HG03103 (cell line): ENCODE measurements at regions not wholly inside any gene's neighbourhood (a gene's known extent, or its start where the extent isn't known, plus 50 kb on each side); places are given as distances from the start of the nearest gene placed in this dataset.

Experiments
- ATAC-seq: cut with Tn5 transposase; IDR thresholded peaks from one replicate; pipeline ENCODE4 v1.9.1; 2021; ENCODE audit warnings: low read depth; ENCODE audit not compliant: unreplicated experiment

DNA sequence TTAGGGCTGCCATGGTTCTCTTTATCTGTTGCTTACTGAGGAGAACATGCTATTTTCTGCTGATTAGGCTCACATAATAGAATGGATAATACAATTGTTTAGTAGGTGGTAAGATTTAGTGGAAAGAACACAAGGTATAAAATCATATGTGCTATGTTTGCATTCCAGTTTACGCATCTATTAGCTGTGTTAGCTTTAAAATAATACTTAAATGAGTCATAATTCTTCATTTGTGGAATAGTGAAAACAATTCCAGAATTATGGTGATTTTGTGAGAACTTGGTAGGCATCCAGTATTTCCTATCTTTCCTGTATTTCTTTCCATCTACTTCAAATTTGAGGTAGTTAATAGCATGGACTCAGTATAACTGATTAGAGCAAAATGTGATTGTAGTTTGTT lies 1585.5 kb upstream of the LRRTM3 start:
- no peak for ATAC-seq

DNA sequence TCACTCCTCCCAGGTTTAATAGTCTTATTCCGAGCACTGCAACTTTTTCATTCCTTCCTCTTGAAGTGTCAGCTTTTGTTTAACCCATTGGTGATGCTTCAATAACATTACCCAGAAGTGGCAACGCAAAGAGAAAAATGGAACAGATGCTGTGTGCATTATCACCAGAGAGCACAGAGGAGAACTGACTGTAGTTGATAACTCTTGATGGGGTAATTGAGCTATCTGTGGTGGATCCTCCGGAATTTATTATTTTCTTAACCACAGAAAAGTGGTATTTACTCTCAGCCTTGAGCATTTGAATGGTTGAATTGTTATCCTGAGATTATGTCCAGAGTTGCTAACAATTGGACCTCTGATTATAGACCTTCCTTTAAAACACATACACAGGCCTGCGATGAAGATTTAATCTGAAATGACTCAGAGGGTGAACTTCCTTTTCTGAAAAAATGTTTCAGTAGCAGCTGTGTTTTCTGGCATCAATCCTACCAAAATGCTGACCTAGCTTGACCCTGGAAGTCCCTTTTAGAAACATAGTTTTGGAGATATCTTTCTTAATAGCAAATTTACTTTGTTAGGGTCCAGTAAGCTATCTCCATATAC lies 1584.4 kb upstream of the LRRTM3 start:
- no peak for ATAC-seq

DNA sequence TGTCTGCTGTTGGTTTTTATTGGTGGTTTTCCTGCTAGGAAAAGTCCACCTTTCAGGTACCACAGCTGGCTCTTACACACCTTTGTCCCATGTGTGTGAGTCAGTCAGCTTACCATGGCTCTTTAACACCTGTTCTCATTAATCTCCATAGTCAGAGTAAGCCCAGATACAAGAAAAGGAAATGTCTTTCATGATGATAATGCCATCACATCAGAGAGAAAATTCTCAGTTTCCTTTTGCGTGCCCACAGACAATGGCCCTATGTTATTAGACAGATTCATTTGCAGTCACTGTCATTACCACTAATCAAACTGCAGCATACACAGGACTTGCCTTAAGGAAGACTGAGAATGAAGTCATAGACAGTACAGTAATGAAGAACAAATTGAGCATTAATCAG lies 1583.6 kb upstream of the LRRTM3 start:
- no peak for ATAC-seq

DNA sequence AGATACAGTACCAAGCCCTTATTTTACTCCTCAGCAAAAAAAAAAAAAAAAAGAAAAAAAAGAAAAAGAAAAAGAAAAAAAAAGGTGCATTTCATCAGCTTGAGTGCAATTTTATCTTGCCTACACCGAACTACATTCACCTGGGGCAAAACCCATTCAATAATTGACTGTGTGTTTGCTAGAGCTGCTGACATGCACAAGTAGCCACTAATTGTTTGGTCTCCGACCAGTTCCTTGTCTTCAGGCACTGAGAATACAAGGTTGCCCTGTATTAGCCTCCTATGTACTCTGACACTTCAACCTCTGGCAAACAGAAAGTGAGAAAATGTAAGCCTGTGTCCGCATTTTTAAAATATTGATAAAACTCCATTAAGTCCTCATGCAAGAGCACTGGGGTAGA lies 1579.4 kb upstream of the LRRTM3 start:
- no peak for ATAC-seq

DNA sequence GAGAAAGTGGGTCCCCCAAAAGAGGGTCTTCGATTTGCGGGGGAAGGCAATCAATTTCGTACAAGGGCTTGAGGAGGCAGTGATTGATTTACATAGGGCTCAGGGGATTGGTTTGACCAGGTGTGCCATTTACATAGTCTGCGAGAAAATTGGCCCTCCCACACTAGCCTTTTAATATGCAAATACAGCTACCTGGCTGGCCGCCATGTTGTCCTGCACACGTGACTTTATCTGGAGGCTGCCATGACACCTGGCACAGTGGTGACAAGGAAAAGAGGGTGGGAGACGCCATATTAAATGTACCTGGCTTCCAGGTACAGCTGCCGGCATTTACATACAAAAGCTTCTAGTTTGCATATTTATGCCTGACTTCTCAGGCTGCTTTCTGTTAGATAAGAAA lies 1577.2 kb upstream of the LRRTM3 start:
- no peak for ATAC-seq

DNA sequence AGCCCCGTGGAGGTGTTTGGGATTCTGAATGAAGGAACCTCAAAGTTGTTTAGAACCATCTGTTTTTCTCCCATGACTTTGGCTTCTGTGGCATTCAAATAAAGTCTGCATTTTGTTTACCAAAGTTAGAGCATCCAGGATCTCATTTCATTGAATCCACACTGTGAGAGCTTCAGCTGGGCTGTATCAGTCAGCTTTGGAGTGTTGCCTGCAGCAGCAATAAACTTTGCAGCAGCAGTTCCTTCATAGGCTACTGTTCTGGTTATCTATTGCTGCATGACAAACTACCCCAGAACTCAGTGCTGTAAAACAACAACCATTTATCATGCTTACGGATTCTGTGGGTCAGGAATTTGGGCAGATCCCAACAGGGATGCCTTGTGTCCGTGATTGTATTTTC lies 1575.2 kb upstream of the LRRTM3 start:
- no peak for ATAC-seq

DNA sequence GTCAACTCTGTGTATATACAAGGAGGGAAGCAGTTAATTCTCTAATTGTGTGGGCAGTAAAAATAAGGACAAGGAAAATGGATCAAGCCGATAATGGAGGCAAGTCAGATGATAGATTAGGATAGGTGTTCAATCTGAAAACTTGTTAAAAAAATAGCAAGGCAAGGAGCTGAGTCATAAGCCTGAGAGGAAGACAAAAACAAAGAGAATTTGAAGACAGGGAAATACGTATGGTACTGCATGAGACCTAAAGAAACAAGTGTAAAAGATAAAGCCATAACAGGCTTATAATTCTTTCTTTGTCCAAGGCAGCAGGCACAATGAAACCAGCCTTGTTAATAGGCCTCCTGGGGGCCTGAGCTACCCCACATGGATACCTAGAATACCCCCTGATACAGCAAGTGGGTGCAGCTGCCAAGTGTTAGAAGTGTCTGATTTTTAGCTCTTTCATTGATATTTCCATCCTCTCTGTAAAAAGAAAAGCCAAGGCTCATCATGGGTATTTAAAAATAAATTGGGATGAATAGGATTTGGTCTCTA lies 1570.6 kb upstream of the LRRTM3 start:
- no peak for ATAC-seq

DNA sequence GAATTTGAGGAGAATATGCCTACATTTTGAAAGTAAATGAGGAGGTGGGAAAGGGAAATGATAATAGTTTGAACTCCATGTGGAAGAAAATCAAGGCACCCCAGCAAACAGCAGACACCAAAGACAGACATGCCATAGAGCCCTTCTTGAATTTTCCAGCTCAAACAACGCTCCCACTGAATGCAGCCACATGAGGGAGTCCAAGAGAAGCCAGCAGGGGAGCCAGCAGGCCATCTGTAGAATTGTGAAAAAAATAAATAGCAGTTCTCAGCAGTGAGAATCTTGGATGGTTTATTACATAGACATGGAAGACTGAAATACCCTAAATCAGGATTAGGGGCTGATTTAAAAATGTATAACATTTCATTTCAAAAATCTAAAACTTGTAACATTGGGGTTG lies 1567.3 kb upstream of the LRRTM3 start:
- no peak for ATAC-seq

DNA sequence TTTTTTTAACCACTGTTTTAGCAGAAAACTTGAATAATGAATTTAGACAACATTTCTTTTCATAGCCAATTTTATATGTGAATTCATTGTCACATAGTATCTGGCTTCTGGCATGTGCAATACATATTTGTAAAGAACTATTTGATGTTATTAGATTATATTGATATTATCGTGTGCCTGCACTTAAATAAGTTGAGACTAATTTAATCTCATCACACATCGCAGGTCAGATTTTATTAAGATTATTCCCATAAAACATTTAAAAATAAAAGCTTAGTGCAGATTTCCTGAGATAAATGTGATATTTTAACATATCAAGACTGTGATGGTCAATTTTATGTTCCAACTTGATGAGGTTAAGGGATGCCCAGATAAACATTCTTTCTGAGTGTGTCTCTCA lies 1565.3 kb upstream of the LRRTM3 start:
- ATAC-seq, result no peak

DNA sequence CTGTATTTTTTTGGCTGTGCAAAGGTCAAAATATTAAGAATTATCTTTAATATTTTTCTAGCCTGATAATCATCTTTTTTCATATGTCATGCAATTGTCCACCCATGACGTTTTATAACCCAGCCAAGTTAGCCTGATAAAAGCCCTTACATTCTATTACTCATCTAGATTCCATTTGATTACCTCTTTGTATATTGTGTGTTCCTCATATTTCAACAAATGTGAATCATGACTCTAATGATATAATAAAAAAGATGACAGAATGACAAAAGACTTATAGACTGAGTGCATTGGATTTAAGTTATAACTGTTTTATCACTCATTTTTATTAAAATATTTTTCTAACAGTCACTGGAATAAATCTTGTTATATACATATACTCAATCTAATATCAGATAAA lies 1560.0 kb upstream of the LRRTM3 start:
- ATAC-seq, result no peak

DNA sequence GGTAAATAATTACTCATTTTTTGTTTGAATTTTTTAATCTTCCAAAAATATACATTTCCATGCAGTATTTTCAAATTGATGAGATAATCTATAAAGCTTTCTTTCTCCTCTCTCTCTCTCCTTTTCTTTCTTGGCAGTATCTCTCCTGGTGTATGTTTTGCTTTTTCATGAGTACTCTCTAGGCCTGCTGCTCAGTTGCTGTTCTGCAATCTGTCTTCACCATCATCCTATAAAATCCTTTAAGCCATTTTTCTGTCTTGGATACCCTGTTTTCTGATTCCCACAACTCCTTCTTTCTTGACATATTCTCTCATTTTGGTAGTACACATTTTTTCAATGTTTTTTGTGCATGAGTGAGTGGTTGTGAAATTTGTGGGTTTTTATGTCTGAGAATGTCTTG lies 1558.1 kb upstream of the LRRTM3 start:
- no peak for ATAC-seq

DNA sequence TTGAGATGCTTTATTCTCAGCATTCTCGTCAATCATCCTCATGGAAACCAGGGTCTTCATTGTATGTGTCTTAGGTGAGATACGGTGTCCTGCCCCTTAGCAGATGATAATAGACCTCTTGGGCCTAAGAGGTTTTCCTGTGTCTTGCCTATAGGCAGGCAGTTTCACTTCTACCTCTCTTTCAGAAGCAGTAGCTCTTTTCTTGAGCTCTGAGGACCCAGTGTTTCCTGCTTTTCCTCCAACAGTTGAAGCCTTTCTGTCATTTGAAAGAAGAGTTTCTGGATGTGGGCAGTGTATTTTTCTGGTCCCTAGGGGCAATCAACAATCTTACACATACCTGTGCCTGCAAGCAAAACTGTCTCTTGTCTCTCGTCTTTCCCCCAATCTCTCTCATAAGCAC lies 1550.3 kb upstream of the LRRTM3 start:
- ATAC-seq, result no peak

DNA sequence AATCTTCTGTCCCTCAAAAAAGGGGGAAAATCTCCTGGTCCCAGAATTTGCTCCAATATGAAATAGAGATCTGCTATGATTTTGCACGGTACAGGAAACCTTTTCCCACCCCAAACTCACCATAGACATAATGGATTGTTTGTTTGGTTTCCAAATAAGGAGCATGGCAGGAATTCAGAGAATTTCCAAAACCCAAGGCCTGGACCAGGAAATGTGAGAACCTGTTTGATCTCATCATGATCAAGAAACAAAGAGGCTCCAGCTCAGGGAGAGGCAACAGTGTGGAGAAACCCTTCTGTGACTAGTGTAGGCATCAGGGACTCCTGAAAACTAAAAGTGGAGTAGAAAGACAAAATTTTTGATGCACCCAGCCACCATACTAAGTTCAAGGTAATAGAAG lies 1548.1 kb upstream of the LRRTM3 start:
- ATAC-seq, result no peak

DNA sequence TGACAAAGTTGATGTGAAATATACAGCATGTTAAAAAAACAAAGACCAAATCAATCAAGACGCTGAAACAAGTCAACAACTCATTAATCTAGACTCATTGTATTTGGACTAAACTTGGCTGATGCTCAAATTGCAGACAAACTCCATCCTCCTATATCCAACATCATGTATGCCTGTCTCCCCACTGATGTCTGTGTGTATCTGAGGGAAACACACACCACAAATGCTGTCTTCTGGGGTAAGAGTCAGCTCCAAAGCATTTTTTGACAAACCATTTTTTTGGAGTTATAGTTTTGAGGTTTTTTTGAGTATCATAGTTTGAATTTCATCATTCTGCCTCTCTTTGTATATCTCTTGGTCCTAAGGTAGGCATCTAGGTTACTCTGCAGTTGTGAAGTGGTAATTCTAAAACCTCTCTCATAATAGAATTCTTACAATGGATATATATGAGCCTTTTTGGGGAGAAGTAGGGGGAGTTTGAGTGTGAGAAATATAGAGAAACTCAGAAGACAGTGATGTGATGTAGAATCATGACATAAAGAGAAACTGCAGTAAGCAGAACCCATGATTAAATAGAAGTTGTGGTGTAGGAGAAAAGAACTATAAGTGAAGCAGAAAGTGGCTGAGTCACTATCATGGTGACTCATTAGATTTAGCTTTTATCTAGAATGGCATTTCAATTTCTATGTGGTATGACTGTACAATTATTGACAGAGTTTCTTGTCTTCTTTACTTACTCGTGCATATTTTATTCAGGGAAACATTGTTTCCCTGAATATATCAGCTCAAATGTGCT lies 1531.1 kb upstream of the LRRTM3 start:
- ATAC-seq, result no peak

DNA sequence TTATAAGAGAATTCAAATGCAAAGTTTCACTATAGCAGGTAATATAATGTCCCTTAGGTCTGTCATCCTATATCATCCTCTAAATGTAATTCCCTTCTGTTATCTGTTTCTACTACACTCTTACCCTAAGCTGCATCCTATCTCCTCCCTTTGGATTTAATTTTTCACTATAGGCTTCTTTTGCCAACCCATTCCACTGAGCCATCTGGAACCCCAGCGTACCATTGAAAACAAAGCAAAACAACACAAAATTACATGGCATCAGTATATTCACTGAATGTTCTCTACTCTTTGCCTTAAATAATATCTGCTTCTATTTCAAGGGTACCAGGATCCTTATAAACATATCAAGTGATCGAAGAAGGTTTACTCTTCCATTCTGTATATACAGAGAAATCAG lies 1530.2 kb upstream of the LRRTM3 start:
- no peak for ATAC-seq

DNA sequence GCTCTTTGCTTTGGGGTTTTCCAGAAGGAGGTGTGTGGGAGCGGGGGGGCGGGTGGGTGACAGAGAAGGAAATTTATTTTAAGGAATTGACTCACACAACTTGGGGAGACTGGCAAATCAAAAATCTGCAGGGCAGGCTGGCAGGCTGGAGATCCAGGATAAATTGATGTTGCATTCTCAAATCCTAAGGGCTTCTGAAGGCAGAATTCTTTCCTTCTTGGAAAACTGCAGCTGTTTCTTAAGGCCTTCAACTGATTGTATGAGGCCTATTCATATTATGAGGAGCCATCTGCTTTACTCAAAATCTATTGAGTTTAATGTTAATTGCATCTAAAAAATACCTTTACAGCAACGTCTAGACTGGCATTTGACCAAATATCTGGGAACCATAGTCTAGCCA lies 1528.8 kb upstream of the LRRTM3 start:
- no peak for ATAC-seq

DNA sequence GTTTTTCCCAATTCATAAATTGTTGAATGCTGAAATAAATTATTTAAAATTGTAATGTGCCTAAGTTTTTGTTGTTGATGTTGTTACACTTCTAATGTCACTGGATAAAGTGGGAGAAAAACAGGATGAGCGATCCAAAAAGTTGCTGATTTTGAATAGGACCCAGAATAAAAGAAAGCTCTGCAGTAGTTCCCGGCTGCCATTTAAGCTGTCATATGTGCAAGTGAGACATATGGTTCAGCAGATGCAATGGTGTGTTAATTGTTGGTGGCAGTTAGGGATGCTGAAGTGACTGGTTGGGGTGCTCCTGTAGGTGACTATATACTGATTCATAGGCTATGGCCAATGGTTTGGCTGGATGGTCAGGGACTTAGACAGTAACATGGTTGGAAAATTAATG lies 1517.4 kb upstream of the LRRTM3 start:
- ATAC-seq, result no peak

DNA sequence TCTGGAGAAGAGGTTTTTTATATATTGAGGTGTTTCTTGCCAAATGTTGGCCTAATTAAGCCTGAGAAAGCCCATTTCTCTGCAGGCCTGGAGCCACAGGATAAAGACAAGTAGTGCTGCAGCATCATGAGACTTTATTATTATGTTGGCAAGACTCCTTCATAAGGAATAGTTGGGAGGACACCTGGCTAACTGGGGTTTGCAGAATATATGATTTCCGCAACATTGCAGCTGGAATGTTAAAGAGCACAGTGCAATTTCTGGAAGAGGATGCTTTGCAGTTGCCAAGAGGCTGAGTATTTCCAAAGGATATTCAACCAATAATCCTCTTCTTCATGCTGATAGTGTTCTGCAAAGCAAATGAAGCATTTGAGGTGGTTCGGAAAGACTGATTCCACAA lies 1512.8 kb upstream of the LRRTM3 start:
- ATAC-seq, result no peak

DNA sequence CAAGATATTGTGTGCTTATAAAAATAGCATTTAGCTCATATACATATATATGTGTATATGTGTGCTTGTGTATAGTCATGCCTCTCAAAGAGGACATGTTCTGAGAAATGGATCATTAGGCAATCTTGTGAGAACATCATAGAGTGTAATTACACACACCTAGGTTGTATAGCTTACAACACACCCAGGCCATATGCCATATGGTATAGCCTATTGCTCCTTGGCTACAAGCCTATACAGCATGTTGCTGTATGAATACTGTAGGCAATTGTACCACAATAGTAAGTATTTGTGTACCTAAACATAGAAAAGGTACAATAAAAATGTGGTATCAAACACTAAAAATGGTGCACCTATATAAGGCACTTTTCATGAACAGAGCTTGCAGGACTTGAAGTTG lies 1510.5 kb upstream of the LRRTM3 start:
- no peak for ATAC-seq

DNA sequence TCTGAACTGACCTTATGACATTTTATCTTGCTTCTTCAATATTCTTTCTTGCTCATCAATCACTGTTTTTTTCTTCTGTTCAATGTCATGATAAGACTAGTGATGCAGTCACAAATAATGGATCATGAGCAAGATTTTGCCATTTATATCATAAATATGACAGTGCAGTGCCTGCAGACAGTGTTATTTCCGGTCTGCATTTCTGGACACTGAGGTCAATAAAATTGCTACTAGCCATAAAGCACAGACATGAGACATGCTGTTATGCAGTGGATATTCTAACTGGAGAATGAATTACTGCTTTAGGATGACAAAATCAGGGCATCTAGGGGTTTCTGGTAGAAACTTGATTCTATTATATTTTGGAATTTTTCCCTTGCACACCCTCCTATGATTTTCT lies 1509.7 kb upstream of the LRRTM3 start:
- ATAC-seq, result no peak

DNA sequence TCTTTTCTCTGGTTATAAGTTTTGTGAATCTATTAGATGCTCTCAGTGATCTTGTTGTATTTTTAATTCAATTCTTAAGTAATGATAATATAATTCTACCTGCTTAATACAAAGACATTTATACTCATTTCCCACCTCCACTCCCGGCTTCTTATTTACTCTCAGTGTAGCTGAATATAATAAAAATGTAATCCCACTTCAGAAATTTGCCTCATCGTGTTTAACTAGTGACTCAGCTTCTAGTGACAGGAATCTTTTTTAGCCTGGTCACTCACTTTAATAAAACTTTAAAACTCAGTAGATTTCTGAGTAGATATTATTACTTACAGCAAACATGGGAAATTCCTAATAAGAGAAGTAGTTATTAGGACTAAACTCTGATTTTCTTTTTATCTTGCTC lies 1506.2 kb upstream of the LRRTM3 start:
- ATAC-seq, result no peak

DNA sequence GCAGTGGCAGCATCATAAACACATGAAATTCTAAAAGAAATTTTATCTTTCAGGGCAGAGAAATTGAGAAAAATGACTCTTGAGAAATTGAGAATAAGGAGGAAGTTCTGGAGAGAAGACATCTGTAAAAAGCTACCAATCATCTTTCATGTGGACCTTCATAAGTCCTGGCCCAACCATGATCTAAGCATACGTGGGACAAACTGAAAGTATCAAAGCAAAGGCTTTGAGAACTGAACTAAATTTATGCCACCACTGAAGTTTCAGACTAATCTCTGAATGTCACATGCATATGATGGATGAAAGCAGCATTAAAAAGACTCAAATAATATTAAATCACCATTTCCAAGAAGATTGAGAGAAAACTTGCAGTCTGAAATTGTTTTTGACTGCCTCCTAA lies 1502.8 kb upstream of the LRRTM3 start:
- ATAC-seq, result no peak
